HG03571 (cell line): ENCODE measurements at regions not wholly inside any gene's neighbourhood (a gene's known extent, or its start where the extent isn't known, plus 50 kb on each side); places are given as distances from the start of the nearest gene placed in this dataset.

Experiments
- ATAC-seq: cut with Tn5 transposase; IDR thresholded peaks from one replicate; pipeline ENCODE4 v1.9.1; 2021; ENCODE audit not compliant: unreplicated experiment

GRCh38 chr7:47007471-47007870, 574.4 kb downstream of the TNS3 start:
- ATAC-seq: no peak

- ATAC-seq: no peak
These were observed 581.4 kb downstream of the TNS3 start for GRCh38 chr7:47000561-47000960.

- no peak for ATAC-seq
These were observed 582.0 kb downstream of the TNS3 start for GRCh38 chr7:46999866-47000265.

DNA sequence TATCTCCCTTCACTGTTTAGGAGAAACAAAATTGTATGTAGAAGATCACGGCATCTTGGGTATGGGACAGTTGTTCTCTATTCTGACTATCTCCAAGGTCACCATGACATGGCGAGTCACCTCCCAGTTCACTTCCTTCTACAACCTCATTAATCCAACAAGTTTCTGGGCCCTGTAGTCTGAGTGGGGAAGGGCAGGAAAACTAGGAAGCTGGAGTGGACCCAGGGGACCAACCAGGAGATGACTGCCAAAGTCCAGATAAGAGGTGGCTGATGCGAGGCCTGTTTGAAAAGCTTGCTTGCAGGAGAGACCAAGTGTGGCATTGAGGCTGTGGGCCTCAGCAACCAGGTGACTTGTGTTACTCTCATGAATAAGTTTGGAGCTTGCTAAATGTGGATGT, 584.9 kb downstream of the TNS3 start:
- ATAC-seq: no peak

DNA sequence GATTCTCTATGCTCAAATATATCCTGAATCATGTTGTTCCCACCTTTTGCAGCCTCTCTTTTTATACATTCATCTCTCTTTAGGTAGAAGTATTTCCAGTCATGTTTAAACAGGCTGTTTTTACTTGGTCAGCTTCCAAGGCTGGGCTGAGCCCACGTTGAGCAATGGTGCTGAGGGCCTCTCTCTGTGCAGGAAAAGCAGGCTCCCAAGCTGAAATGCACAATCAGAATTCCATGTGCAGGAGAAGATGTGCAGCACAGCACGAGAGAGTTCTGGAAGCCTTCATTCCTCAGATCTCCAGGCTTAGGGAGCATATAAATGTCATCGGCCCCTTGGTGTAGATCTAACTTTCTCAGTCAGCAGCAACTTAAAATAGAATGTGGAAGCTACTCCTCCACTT, 588.5 kb downstream of the TNS3 start:
- ATAC-seq: no peak

DNA sequence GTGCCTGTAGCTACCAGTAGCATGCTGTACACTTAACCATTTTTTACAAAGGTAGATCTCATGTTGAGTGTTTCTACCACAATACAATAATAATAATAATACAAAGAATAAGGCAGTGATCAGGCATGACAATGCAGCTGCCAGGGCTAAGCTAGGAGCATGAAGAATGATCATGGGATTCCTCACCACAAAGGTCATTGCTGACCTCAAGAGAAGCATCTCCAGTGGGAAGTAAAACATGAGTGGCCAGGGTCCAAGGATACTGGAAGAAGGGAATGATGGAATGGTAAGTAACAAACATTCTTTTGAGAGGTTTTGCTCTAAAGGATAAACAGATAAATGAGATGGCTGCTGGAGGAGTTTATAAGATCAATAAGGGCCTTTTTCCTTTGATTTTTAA, 591.1 kb downstream of the TNS3 start:
- ATAC-seq: no peak

- no peak for ATAC-seq
These were observed 592.7 kb downstream of the TNS3 start for GRCh38 chr7:46989247-46989646.

- no peak for ATAC-seq
These were observed 599.0 kb downstream of the TNS3 start for GRCh38 chr7:46982928-46983327.

- ATAC-seq: no peak
These were observed 602.5 kb downstream of the TNS3 start for GRCh38 chr7:46979439-46979838.

DNA sequence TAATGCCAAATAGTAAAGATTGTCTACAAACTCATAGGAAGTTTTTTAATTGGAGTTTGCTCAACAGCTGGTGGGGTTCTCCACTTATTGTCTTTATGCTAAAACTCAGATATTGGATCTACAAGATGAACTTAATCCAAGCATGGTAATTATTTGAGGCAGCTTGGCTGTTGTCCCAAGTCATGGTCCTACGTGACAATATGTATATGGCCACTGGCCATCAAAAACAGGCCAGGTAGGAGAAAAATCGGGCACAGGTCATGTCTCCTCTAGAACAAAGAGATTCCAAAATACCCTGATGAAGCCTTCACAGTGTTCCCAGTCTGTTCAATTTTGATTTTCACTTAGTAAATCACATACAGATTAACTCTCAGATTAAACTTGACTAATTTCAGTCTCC, 606.4 kb downstream of the TNS3 start:
- ATAC-seq: no peak

- no peak for ATAC-seq
These were observed 609.7 kb downstream of the TNS3 start for GRCh38 chr7:46972205-46972604.

GRCh38 chr7:46970476-46970875, 611.4 kb downstream of the TNS3 start:
- ATAC-seq: no peak

DNA sequence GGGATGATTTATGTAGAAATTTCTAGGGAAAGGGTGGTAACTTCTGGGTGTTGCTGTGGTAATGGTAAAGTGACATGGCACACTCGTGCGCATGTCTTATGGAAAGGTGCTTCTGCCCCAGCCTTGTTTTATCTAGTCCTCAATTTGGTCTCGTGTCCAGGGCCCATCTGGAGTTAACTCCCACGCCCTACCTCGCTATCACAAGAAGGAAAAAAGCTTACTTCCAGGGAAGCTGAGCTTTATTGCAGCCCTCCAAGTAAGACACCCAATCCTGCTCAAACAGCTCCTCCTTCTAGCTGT, 611.8 kb downstream of the TNS3 start:
- no peak for ATAC-seq

DNA sequence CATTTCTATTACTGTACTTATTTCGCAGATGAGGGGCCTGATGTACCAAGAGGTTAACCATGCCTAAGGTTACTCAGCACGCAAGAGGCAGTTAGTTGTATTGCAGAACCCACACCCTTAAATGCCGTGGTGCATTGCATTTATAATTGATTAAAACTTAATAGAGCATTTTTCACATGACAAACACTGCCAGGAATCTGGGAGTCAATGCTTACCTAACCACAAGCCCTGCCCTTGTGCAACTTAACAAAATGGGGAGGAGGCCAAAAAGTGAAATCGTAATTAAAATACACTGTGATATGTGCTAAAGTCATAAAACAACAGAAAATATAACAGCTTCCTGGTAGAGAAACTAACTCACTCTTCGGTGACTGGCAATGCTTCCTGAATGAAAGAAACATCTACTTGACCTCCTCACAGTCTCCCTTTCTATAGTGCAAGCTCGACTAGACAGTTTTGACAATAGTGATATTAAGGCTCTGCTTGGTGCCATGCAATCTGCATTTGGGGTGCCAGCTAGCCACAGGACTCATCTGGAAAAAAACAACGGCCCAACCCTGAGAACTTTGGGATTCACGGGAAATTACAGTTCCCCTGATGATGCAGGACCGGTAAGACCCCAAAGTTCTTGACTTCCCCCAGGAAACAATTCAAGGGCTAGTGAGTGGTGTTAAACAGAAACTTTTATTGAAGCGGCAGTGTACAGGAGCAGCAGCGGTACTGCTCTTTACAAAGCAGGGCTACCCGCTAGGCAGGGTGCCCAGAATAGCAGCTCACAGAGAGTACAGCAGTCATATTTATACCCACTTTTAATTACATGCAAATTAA, 612.4 kb downstream of the TNS3 start:
- no peak for ATAC-seq

- no peak for ATAC-seq
These were observed 613.9 kb downstream of the TNS3 start for GRCh38 chr7:46968003-46968402.

DNA sequence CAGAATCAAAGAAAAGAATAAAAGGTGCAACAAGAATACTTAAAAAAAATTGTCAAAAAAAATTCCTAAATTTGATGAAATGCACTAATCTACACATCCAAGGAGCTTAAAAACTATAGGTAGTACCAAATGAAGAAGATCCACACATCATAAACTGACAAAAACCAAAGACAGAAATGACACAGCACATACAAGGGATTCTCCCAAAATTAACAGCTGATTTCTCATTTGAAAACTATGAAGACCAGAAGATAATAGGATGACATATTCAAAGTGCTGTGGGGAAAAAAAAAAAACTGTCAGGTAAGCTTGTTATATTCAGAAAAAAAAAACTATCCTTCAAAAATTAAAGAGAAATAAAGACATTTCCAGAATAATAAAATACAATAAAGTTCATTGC, 618.2 kb downstream of the TNS3 start:
- no peak for ATAC-seq

GRCh38 chr7:46960970-46961369, 620.9 kb downstream of the TNS3 start:
- no peak for ATAC-seq

DNA sequence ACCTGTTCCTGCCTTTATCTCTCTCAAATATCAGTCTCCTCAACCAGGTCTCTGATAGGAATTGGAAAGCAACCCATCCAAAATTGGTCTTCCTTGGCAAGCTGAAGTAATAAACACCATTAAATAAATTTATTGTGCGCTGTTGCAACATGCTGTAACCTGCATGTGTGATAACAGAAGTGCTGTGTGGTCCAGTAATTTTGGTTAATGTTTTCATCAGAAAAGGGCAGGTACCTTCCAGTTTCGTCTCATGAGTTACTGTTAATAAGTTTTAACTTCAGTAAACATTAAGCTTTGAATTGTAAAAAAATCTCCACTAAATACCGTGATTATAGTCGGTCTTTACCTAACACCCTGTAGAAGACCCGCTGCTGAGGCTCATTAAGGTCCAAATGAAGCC, 624.7 kb downstream of the TNS3 start:
- no peak for ATAC-seq

GRCh38 chr7:46955531-46955930, 626.4 kb downstream of the TNS3 start:
- no peak for ATAC-seq

GRCh38 chr7:46954181-46954580, 627.7 kb downstream of the TNS3 start:
- ATAC-seq: no peak

GRCh38 chr7:46953008-46953407, 628.9 kb downstream of the TNS3 start:
- no peak for ATAC-seq

DNA sequence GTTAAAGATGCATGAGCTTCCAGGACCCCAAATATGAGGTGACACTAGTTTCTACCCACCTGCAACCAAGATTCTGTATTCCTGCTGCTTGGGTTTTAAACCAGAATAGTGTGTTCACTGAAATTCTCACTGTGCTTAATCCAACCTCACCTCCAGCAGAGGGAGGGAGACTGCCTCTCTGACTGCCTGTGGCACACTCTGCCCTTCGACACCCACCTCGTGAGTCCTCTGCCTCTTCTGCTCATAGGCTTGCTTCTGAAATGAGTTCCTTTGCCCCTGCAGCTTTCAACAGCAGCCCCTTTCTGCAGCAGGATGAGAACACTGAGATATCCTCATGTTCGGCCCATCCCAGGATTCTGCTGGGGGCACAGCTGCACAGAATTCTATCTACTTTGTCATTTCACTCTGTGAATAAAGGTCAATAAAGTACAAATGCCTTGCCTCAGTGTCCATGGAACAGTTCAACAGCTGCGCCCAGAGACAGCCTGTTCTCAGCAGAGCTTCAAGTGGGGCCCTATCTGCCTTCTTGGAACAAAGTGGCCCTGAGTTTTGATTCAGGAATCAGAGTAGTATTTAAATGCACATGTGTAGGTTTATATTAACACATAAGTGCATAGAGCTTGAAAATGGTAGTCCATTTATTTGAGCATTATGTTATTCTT, 632.5 kb downstream of the TNS3 start:
- ATAC-seq: no peak

- ATAC-seq: no peak
These were observed 633.2 kb downstream of the TNS3 start for GRCh38 chr7:46948716-46949115.
